Loucy (cell line): ENCODE measurements at regions not wholly inside any gene's neighbourhood (a gene's known extent, or its start where the extent isn't known, plus 50 kb on each side); places are given as distances from the start of the nearest gene placed in this dataset.

Experiments
- CTCF ChIP-seq: fragments of 200-600 bp; sonication (generic); conservative IDR thresholded peaks from 2 replicates; pipeline ENCODE4 v1.5.1; 2014; ENCODE audit warnings: mild to moderate bottlenecking, antibody characterized with exemption, low read length
- EZH2phosphoT487 ChIP-seq: fragments of 200-600 bp; IDR thresholded peaks from 2 replicates; pipeline ENCODE4 v1.6.1; 2018; ENCODE audit warnings: antibody characterized with exemption, mild to moderate bottlenecking, moderate library complexity, borderline replicate concordance

GRCh38 chr2:60292242-60292641 lies 261.2 kb downstream of the BCL11A start:
- TF ChIP-seq CTCF, result no peak
- TF ChIP-seq EZH2phosphoT487, result no peak
